Left cardiac atrium (tissue), 4 donors: ENCODE measurements at regions not wholly inside any gene's neighbourhood (a gene's known extent, or its start where the extent isn't known, plus 50 kb on each side); places are given as distances from the start of the nearest gene placed in this dataset.
"Not testable (repeated sequence)": the region's sequence is repeated elsewhere in the genome, so short reads cannot be mapped to it uniquely, and the experiment has no call there.

Experiments
- ATAC-seq, 2 donors: fragments of 200-7000 bp; cut with Tn5 transposase; one replicate each; pipeline ENCODE4 v1.9.1; 2020; ENCODE audit warnings: mild to moderate bottlenecking in 2 of 2, moderate library complexity in 2 of 2
- DNase-seq: peaks from one replicate; pipeline ENCODE4 v3.0.0-alpha.2; 2020
- intact Hi-C, 2 donors: fragments of 100-400 bp; cut with DNase I; formaldehyde crosslinking; loops; one replicate each; pipeline versions ENCODE4 v1.14.1 to v1.15.1; 2022 to 2023
- donor health status: DM: no; HTN: yes; CAD: no.
- donor health status: DM: no; HTN: yes; CAD: no; lungs with severe emphysema.
- donor health status: DM: yes; HTN: yes; CAD: no.
- donor health status: Dilated cardiomyopathy.

DNA sequence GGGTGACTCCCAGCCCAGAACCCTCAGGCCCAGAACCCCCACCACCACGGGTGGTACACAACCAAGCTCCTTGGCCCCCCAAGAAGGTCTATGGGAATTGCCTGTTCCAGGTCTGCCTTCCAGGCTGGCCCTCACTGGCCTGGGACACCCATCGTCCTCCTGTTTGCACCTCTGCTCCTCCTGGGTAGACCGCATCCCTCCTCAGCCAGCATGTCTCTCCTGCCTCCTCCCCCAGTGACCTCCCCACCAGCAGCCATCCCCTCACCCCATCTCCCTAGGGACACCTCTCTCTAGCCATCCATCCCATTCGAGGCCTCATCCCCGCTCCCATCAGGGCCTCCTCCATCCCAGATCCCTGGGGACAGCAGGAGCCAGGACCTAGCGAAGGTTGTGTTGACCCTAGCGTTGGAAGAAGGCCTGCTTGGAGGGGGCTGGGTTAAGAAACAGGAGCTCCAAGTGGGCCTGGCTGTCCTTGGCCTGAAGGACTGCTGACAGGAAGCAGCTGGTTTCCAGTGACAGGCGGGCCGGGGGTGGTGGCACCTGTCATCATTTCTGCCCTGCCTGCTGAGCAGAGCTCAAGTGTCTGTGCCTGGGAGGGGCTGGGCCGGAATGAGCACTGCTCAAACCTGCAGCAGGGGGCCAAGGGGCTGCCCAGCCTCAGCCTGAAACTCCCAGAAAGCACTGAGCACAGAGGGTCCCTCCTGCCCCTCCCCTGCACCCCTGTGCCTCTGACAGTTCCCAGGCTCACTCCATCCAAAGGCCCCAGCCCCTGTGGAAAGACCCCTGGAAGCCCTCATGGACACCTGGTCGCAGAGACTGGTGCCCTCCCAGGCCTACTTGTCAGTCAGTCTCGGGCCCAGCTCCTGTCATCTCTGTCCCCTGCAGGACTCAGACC lies 96.0 kb upstream of the OTOS start:
- intact Hi-C loops: loop anchor here in 1 of 2 donors (5.0 kb wide), 1 partner anchor 56 kb away; no protein-coding TSS in a partner anchor
- ATAC-seq (peak; percentile 45 to 64), DNase-seq (peak; percentile 72)

DNA sequence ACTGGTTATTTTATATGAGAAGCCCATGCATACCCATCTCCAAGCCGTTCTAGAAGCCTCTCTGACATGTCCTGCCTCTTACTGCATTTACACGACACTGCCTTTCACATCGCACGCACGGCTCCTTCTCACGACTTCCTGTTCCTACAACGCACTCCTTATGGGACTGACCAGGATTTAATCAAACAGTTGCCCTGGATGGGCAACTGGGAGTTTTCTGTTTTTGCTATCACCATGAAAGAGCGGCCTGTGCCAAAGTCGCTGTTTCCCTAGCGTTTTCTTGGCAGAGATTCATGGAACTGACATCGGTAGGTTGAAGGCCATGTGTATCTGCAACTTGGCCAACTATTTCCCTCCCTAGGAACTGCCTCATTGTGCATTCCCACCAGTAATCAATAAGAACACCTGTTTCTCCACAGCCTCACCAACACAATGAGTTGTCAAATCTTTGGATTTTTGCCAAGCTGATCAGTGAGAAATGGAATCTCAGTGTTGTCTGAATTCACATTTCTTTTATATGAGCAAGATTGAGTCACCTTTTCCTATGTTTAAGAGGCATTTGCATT lies 97.2 kb upstream of the OTOS start:
- intact Hi-C loops: loop anchor here in 1 of 2 donors (5.0 kb wide), 1 partner anchor 55 kb away; no protein-coding TSS in a partner anchor
- ATAC-seq: no peak

DNA sequence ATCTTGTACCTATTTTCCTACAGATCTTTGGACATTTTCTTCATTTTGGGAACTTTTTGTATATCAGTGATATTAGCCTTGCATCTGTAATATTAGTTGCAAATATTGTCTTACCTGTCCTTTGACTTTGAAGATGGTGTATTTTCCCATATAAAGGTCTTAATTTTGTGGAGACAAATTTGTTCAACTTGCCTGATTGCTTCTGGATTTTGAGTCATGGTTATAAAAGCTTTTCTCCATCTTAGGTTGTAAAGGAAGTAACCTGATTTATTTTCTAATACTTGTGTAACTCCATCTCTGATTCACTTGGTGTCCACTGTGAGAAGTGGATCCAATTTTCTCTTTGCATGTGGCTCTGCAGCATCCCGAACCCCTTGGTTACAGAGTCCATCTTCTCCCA lies 97.7 kb upstream of the OTOS start:
- intact Hi-C loops: loop anchor here in 1 of 2 donors (5.0 kb wide), 1 partner anchor 54 kb away; no protein-coding TSS in a partner anchor
- no peak for DNase-seq
- ATAC-seq: no peak

More for the DNA sequence above, 97.2 kb upstream of the OTOS start:
- no peak for DNase-seq

DNA sequence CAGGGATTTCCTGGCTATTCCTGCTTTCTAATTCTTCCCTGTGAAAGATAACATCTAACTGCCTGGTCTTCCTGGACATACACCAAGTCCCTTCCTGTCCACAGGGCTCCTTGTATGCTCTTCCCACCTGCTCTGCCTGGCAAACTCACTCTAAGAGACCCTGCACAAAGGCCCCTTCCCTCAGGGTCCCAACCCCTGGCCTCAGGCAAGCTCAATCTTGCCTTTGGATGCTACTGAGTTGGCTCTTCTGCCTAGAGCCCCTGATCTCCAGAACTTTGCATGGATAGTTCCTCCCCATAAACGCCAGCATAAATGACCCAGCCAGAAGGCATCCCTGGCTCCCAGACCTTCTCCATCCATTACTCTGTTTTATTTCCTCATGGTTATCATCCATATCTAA lies 98.3 kb upstream of the OTOS start:
- DNase-seq (no peak), ATAC-seq (no peak)
- intact Hi-C loops: loop anchor here in 1 of 2 donors (5.0 kb wide), 1 partner anchor 54 kb away; no protein-coding TSS in a partner anchor

DNA sequence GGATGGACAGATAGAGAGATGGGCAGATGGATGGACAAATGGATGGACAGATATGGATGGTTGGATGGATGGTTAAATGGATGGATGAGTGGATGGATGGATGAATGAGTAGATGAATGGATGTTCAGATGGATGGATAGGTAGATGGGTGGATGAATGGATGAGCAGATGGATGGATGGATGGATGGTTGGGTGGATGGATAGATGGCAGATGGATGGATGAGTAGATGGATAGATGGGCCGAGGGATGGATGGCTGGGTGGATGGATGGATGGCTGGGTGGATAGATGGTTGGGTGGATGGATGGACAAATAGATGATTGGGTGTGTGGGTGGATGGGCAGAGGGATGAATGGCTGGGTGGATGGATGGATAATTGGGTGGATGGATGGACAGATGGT lies 98.9 kb upstream of the OTOS start:
- intact Hi-C loops: loop anchor here in 1 of 2 donors (5.0 kb wide), 1 partner anchor 53 kb away; no protein-coding TSS in a partner anchor
- DNase-seq (no peak), ATAC-seq (no peak)

DNA sequence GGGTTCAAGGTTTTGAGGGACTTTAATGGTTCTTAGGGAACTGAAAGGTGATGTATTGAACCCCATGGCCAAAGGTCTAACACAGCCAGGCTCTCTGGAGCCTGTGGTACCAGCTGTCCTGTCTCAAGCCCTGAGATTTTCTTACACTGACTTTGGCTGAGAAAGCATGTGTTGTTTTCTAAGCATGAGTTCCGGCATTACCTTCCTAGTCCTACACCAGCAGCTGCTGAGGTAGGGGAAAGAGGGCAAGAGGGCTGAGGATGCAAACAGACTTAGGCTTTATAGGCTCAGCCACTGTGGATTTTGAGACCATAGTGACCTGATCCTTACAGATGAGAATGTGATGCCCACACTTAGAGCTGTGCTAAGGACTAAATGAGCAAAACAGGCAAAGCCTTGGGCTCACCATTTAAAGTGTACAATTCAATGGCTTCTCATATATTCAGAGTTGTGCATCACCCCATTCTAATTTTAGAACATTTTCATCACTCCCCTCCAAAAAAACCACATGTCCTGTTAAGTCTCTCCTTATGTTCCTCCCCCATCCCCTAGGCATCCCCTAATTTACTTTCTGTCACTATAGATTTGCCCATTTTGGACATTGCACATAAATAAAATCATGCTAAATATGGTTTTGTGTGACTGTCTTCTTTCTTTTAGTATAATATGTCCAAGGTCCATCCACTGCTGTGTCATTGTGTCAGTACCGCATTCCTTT lies 99.7 kb upstream of the OTOS start:
- ATAC-seq (no peak), DNase-seq (no peak)
- intact Hi-C loops: no loop called here

DNA sequence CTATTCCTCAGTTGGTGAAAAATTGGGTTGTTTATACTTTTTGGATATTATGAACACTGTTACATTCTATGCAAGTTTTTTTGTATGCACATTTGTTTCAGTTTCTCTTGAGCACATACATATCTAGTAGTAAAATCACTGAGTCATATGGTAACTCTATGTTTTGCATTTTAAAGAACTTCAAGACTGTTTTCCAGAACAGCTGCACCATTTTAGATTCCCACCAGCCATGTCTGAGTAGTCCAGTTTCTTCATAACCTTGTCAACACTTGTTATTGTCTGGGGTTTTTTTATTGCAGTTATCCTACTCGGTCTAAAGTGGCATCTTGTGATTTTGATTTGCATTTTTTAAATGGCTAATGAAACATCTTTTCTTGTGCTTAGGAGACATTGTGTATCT lies 100.3 kb upstream of the OTOS start:
- ATAC-seq (no peak), DNase-seq (no peak)
- intact Hi-C loops: no loop called here

DNA sequence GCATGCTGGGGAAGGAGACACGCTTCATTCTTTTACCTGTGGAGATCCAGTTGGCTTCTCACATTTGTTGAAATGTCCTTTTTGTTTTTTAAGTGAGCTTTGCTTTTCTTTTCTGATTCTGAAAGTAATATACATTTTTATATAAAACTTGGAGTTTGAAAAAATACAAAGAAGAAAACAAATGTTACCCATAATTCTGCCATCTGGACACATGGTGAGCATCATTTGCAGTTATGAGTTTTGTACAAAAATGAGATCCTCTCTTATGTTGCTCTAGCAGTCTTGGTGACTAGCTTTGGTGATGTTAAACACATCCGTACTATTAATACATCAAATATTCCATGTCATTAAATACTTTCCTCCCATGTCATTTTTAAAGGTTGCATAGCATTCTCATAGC lies 101.1 kb upstream of the OTOS start:
- ATAC-seq: no peak
- intact Hi-C loops: no loop called here
- DNase-seq: no peak

DNA sequence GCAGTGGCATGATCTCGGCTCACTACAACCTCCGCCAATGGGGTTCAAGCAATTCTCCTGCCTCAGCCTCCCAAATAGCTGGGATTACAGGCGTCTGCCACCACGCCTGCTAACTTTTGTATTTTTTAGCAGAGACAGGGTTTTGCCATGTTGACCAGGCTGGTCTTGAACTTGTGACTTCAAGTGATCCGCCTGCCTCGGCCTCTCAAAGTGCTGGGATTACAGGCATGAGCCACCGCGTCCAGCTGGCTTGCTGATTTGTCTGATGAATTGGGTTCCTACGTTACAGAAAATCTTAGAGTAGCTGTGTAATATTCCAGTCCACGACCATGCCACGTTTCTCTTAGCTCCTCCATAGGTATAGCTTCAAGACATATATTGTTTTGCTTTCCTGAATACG lies 102.6 kb upstream of the OTOS start:
- intact Hi-C loops, DNase-seq, ATAC-seq: not testable (repeated sequence)

DNA sequence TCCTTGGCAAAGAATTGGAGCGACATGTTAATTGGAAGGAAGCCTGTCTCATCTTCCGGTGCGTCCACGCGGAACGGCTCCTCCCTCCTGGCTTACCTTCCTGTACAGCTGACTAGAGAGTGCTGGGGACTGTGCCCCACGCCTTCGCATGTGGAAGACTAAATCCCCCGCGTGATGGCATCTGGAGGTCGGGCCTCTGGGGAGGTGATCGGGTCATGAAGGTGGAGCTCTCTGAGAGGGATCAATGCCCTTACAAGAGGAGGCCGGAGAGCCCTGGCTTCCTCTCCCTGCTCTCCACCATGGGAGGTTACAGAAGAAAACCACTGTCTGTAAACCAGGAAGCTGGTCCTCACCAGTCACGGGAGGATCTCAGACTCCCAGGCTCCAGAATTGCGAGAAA lies 104.1 kb upstream of the OTOS start:
- ATAC-seq (no peak), DNase-seq (no peak)
- intact Hi-C loops: no loop called here

DNA sequence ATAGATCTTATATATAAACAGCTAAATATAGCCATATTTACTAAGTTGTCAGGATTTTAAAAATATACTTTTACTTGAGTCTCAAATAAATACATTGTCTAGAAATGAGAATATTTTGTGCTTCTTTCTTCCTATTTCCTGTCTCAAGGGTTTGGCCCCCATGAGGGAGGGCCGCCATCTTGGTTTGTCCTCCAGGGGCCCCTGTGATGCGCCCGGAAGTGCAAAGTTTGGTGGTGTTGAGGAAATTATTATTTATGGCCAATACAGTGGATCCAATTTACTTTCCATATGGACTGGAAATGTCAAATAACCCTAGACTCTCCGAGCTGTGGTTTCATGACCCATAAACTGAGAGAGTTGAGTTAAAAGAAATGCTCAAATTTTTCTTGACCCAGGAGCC lies 104.7 kb upstream of the OTOS start:
- intact Hi-C loops: no loop called here
- ATAC-seq (no peak), DNase-seq (no peak)

DNA sequence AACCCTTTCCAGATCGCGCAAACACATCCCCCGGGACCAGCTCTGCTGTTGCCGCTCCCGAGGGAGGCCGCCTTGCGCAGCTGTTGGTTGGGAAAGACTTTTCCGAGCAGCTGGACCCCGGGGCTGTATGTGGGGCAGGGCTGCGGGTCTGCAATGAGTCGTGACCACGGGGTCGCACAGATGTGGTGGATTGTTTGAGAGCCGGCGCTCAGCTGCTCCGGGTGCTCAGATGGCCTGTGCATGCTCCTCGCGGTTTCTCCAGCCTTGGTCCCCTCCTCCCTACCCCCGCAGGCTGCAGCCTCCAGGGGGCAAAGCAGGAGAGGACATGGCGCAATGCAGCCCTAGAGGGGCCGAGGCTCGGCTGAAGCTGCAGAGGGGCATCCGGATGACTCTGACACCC lies 105.2 kb upstream of the OTOS start:
- ATAC-seq (peak; percentile 22 to 42), DNase-seq (no peak)
- intact Hi-C loops: no loop called here

DNA sequence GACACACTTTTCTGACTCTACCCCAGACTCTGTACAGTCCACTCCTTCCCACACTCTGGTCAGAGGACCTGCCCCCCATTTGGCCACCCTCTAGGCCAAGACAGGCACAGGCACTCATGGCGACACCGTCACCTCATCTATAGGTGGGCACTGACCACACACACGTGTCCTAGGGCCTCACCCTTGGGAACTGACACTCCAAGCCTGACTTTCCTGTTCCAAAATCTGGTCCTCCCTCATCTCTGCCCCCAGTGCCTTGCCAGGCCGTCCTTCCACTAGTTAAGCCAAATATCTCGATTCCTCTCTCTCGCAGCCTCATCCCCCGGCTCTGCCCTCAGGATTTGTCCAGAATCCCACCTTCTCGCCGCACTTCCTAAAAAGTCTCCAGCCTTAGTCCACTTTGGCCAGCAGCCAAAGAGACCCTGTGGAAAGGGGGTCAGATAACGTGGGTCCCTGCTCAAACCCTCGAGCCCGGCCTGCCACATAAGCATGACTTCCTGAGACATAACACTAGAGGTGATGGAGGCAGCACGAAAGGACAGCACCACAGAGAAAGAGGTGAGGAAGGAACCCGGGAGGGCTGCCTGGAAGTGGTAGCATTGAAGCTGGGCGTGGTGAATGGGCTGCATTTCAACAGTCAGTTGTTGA lies 105.8 kb upstream of the OTOS start:
- intact Hi-C loops: no loop called here
- no peak for DNase-seq
- no peak for ATAC-seq

DNA sequence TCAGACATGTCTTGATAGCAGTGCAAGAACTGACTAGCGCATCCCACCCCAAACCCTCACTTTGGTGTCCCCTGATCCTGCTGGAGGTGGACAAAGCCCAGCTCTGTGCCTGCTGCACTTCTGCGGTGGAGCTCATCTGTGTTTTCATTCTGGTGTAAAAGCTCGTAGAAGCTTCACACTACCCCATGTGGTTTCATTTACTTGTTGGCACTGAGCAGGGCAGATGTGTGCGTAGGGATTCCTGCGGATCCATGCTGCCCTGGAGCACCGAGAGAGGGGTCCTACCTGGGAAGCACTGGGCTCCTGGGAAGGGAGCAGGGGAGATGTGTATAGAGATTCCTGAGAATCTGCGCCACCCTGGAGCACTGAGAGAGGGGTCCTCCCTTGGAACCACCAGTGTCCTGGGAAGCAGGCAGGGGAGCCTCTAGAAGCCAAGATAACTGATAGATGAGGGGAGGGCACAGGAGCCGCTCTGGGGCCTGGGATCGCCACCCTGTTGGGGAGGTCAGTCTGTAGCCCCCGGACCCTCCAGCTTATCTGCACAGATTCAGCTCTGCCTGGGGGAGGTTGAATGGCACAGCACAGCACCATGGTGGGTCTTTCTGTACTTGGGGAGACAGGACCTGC lies 106.9 kb upstream of the OTOS start:
- intact Hi-C loops: no loop called here
- no peak for DNase-seq
- ATAC-seq: no peak

DNA sequence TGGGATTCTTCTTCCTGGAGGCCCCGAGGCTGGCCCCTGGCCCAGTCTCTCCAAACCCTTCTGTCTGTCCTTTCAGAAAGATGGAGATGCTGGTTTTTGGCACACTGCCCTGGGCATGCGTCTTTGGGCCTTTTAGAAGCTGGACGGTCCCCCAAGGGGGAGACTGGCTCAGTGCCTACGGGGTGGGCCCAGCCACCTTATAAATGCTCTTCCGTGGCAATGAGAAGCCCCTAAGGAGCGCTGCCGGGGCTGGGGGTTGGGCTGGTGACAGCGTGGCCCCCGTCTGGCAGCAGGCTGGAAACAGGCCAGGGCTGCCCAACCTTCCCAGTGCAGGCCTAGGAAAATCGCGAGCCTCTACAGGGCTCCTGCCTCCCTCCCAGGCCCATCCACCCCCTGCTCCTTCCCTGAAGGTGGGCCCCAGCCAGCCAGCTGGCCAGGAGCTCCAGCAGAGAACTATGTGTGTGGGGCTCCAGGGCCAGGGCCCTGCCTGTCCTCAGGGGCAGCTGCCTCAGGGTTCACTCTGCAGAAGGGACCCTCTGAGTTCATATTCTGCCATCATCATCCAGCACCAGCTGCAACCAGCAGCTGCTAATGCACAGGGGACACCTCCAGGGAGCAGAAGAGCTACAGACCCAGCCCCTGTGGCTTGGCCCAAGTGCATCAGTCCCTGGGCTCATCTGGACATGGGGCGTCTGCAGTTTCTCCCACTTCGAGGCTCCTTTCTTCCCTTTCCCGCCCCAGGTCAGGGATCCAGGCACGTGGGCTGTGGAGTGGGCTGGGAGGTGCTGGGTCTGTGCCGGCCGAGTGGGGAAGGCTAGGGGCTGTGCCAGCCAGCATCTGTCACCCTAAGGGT lies 107.6 kb upstream of the OTOS start:
- intact Hi-C loops: no loop called here
- no peak for ATAC-seq
- no peak for DNase-seq

DNA sequence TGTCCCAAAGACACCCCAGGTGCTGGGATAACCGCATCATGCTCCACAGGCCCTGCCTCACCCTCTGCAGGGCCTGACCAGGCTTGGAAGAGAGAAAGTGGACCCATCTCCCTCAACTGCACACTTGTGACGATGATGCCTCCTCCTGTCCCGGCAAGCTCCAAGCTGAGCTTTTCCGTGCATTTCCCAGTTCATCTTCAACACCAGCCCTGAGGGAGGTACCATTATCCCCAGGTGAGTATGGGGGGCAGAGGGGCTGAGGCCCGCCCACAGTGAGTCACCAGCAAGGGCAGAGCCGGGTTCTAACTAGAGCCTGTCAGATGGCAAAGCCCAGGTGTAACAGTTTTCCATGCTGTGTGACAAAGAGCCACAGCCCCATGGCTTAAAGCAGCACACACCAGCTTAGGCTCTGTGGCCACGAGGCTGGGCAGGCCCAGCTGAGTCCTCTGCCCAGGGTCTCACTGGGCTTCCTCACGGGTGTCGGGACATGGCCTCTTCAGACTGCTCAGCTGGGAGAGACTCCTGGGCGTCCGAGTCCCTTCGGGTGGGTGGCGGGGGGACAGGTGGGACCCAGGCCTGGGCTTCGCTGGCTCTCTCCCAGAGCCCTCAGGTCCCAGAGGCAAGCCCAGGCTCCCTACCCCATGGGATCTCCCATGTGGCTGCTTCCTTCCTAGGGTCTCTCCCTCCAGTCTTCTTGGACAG lies 108.4 kb upstream of the OTOS start:
- ATAC-seq (no peak), DNase-seq (no peak)
- intact Hi-C loops: no loop called here

DNA sequence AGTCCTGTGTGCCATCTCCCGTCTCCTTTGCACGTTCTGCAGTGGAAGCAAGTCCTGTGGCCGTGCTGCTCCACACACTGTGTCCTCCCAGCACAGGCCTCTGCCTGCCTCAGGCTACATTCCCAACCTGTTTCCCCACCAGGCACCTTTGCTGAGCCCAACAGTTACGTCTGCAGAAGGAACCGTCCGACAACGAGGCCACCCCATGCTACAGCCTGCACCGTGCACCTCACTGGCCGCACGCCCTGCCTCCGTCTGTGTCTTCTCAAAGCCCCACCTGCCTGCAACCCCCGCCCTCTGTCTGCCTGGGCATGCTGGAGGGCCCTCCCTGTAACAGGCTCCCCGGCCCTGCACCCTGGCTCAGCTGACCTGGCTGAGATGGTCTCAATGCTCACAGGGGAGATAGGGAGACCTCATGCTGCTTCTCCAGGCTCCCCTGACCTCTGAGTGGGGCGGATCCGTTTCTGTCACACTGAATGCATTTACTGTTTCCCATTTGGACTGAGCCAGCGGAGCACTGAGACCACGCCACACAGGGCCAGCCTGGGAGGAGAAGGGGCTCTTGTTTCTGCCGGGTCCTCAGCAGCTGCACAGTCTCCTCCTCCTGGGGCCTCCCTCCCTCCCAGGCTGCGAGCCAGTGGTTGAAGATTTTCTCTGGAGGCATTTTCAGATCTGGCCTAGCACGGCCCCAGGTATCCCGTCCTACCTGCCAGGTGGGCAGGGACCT lies 109.1 kb upstream of the OTOS start:
- ATAC-seq: no peak
- intact Hi-C loops: loop anchor here in 1 of 2 donors (5.0 kb wide), 1 partner anchor 123 kb away; no protein-coding TSS in a partner anchor
- DNase-seq: no peak
